Gastrocnemius medialis (tissue), 4 donors: ENCODE measurements at regions not wholly inside any gene's neighbourhood (a gene's known extent, or its start where the extent isn't known, plus 50 kb on each side); places are given as distances from the start of the nearest gene placed in this dataset.

Source experiments
- CTCF ChIP-seq, 5 experiments: fragments of 450-650 bp in 3 of 5; fragments of 200-600 bp in 2 of 5; sonication (generic) in 2 of 5; IDR thresholded peaks in 4 of 5; conservative IDR thresholded peaks in 1 of 5; 1 replicate in 4 of 5; 2 replicates in 1 of 5; pipeline ENCODE4 v1.5.1; 2016 to 2019; ENCODE audit warnings: antibody characterized with exemption in 5 of 5, mild to moderate bottlenecking in 3 of 5, moderate library complexity in 3 of 5
- POLR2A ChIP-seq, 2 donors: fragments of 450-650 bp; IDR thresholded peaks; one replicate each; pipeline ENCODE4 v1.6.1; 2017; ENCODE audit warnings: antibody characterized with exemption in 2 of 2, mild to moderate bottlenecking in 2 of 2, moderate library complexity in 2 of 2

GRCh38 chr9:32128546-32128945 lies 255.9 kb upstream of the ACO1 start:
- no peak for TF ChIP-seq CTCF (IDR thresholded peaks at IDR 0.05 in 4 of 5, conservative IDR thresholded peaks at IDR 0.05 in 1 of 5)
- TF ChIP-seq POLR2A (IDR thresholded peaks at IDR 0.05): no peak
